Endothelial cell (in vitro differentiated cells): ENCODE measurements at regions not wholly inside any gene's neighbourhood (a gene's known extent, or its start where the extent isn't known, plus 50 kb on each side); places are given as distances from the start of the nearest gene placed in this dataset.
"Not testable (repeated sequence)": the region's sequence is repeated elsewhere in the genome, so short reads cannot be mapped to it uniquely, and the experiment has no call there.

Experiments
- DNase-seq: peaks from one replicate; pipeline ENCODE4 v3.0.0; 2021; ENCODE audit warnings: low spot score
- H3K27ac Mint-ChIP-seq: one replicate; pipeline ENCODE4 v1.8.0; 2021; ENCODE audit warnings: mixed read lengths, inconsistent platforms; ENCODE audit not compliant: unreplicated experiment
- H3K27me3 Mint-ChIP-seq: one replicate; pipeline ENCODE4 v1.8.0; 2021; ENCODE audit warnings: mild to moderate bottlenecking, moderate library complexity, mixed read lengths, inconsistent platforms; ENCODE audit not compliant: unreplicated experiment
- H3K36me3 Mint-ChIP-seq: one replicate; pipeline ENCODE4 v1.8.0; 2021; ENCODE audit warnings: mild to moderate bottlenecking, low read depth, mixed read lengths, inconsistent platforms; ENCODE audit not compliant: unreplicated experiment
- H3K4me1 Mint-ChIP-seq: one replicate; pipeline ENCODE4 v1.8.0; 2021; ENCODE audit warnings: mild to moderate bottlenecking, mixed read lengths, inconsistent platforms; ENCODE audit not compliant: unreplicated experiment
- H3K4me3 Mint-ChIP-seq: one replicate; pipeline ENCODE4 v1.8.0; 2021; ENCODE audit warnings: mild to moderate bottlenecking, mixed read lengths, inconsistent platforms; ENCODE audit not compliant: unreplicated experiment
- H3K9me3 Mint-ChIP-seq: one replicate; pipeline ENCODE4 v1.8.0; 2021; ENCODE audit warnings: mixed read lengths, inconsistent platforms; ENCODE audit not compliant: unreplicated experiment
- CTCF ChIP-seq: fragments of 200-600 bp; sonication (generic); IDR thresholded peaks from one replicate; pipeline ENCODE4 v1.5.0; 2021; ENCODE audit warnings: antibody characterized with exemption; ENCODE audit not compliant: unreplicated experiment

- Mint-ChIP-seq H3K9me3 (no peaks in the 10 kb centered on the region), H3K4me1 (no peaks in the 10 kb centered on the region), H3K27me3 (no peaks in the 10 kb centered on the region), H3K36me3 (no peaks in the 10 kb centered on the region), H3K27ac (no peak overlapping the region), H3K4me3 (no peak overlapping the region)
- DNase-seq, result no peak
- TF ChIP-seq CTCF, result no peak
Observed at GRCh38 chr12:33531261-33531660, 91.6 kb upstream of the SYT10 start.

DNA sequence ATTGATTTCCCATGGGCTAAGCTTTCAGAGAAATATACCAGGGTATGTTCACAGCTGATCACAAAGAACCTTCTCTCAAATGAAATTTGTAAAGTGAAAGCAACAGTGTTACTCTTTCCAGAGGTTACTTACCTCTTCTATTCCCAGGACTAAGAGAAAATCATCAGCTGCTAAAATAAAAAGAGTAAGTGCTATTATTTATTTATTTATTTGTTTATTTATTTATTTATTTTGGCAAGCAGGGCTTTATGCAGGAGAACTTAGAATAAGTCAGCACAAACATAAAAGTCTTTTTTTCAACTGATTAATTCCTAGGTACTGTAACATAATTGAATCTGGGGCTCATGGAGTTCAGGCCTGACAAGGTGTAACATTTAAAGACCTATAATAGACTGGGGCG, 93.9 kb upstream of the SYT10 start:
- no peak for DNase-seq
- Mint-ChIP-seq H3K9me3 (no peaks in the 10 kb centered on the region), H3K27ac (no peak overlapping the region), H3K4me1 (no peaks in the 10 kb centered on the region), H3K27me3 (no peaks in the 10 kb centered on the region), H3K4me3 (no peak overlapping the region), H3K36me3 (no peaks in the 10 kb centered on the region)
- no peak for TF ChIP-seq CTCF

- H3K27ac Mint-ChIP-seq, result no peak overlapping the region
- H3K4me3 Mint-ChIP-seq, result no peak overlapping the region
- DNase-seq, result no peak
- no peaks in the 10 kb centered on the region for H3K36me3 Mint-ChIP-seq
- H3K9me3 Mint-ChIP-seq, result no peaks in the 10 kb centered on the region
- TF ChIP-seq CTCF, result no peak
- H3K4me1 Mint-ChIP-seq, result no peaks in the 10 kb centered on the region
- no peaks in the 10 kb centered on the region for H3K27me3 Mint-ChIP-seq
Observed at GRCh38 chr12:33536431-33536830, 96.8 kb upstream of the SYT10 start.

- Mint-ChIP-seq H3K4me3 (no peak overlapping the region), H3K27ac (no peak overlapping the region), H3K4me1 (no peaks in the 10 kb centered on the region), H3K9me3 (no peaks in the 10 kb centered on the region), H3K27me3 (no peaks in the 10 kb centered on the region), H3K36me3 (no peaks in the 10 kb centered on the region)
- DNase-seq, result no peak
- TF ChIP-seq CTCF, result no peak
Observed at GRCh38 chr12:33546004-33546403, 106.4 kb upstream of the SYT10 start.

- Mint-ChIP-seq H3K36me3 (peaks cover 3% of the 10 kb centered on the region), H3K27ac (no peak overlapping the region), H3K27me3 (no peaks in the 10 kb centered on the region), H3K9me3 (peaks cover 5% of the 10 kb centered on the region), H3K4me1 (no peaks in the 10 kb centered on the region), H3K4me3 (no peak overlapping the region)
- no peak for TF ChIP-seq CTCF
- DNase-seq, result no peak
Observed at GRCh38 chr12:33547084-33547483, 107.5 kb upstream of the SYT10 start.

- H3K4me3 Mint-ChIP-seq, H3K4me1 Mint-ChIP-seq: not testable (repeated sequence)
Observed at GRCh38 chr12:33550214-33550613, 110.6 kb upstream of the SYT10 start.

More at GRCh38 chr12:33550214-33550613, 110.6 kb upstream of the SYT10 start:
- H3K36me3 Mint-ChIP-seq, H3K27me3 Mint-ChIP-seq, H3K9me3 Mint-ChIP-seq, H3K27ac Mint-ChIP-seq, DNase-seq: not testable (repeated sequence)
